ENCODE measurements at regions not wholly inside any gene's neighbourhood (a gene's known extent, or its start where the extent isn't known, plus 50 kb on each side); places are given as distances from the start of the nearest gene placed in this dataset.

DNA sequence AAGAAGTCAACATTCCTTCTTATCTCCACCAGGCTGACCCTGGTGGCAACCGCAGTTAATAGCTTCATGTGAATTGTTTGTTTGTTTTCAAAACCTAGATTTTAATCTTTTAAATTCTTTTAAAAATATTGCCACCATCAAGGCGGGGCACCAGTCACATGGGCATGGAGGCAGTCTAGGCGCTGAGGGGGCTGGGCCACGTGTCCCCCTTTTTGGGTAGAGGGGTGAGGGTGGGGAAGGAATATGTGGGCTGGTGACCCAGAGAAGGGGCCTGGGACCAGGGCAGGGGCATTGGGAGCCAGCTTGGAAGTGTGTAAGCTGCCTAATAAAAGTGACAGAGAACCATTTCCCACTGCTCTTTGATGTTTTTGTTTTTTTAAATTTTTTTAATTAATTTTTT, 147.3 kb downstream of the GADD45G start:
- H2BK15ac ChIP-seq (ENCODE audit: low read length): no peak overlapping the region
- no peak overlapping the region for H3K56ac ChIP-seq (replicated peaks; ENCODE audit: insufficient read length, low read depth, low read length)
- H3K18ac ChIP-seq (ENCODE audit: extremely low read depth, low read length): no peak overlapping the region
- no peak overlapping the region for H2AK5ac ChIP-seq (ENCODE audit: low read depth, low read length)
- no peak overlapping the region for H3K14ac ChIP-seq (ENCODE audit: insufficient read length)
- no peak overlapping the region for H3K9ac ChIP-seq (replicated peaks in 1 of 4; ENCODE audit: extremely low read depth in 1 of 4, low read depth in 3 of 4, low read length in 3 of 4)
- H3K23me2 ChIP-seq (ENCODE audit: low read depth, low read length): no peaks in the 10 kb centered on the region; the same call in 1 of the 2 replicates
- no peak overlapping the region for H3K27ac ChIP-seq (ENCODE audit: low read depth, low read length)
- no peak overlapping the region for H2BK12ac ChIP-seq (ENCODE audit: low read depth, low read length)
- no peak overlapping the region for H3K23ac ChIP-seq (ENCODE audit: insufficient read length)
- no peak overlapping the region for H4K91ac ChIP-seq (replicated peaks; ENCODE audit: insufficient read length, low read length)
- WGBS, 2 experiments (ENCODE audit: extremely low coverage in 1 of 2, insufficient coverage in 1 of 2, insufficient read length in 1 of 2, insufficient replicate concordance in 2 of 2, low coverage in 1 of 2, low lambda C conversion rate in 2 of 2, missing lambda C conversion rate in 1 of 2): 84% methylated on average over 4 of the region's 4 CpGs; no CpG with 5 or more reads in 1 of the 2 experiments
- no peak for TF ChIP-seq HDAC2 (IDR thresholded peaks at IDR 0.05; ENCODE audit: borderline replicate concordance in 1 of 2, low read depth in 2 of 2, low read length in 2 of 2)
- TF ChIP-seq GABPA (IDR thresholded peaks at IDR 0.05; ENCODE audit: borderline replicate concordance, insufficient read depth, low read length): no peak
- no peak for TF ChIP-seq TAF7 (optimal IDR thresholded peaks at IDR 0.05; ENCODE audit: borderline replicate concordance, low read depth, low read length)
- TF ChIP-seq, protein P1, sequence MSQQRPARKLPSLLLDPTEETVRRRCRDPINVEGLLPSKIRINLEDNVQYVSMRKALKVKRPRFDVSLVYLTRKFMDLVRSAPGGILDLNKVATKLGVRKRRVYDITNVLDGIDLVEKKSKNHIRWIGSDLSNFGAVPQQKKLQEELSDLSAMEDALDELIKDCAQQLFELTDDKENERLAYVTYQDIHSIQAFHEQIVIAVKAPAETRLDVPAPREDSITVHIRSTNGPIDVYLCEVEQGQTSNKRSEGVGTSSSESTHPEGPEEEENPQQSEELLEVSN (IDR thresholded peaks at IDR 0.05): no peak
- no peak for TF ChIP-seq SP1 (IDR thresholded peaks at IDR 0.05; ENCODE audit: low read depth, low read length)
- no peak for TF ChIP-seq YY1 (IDR thresholded peaks at IDR 0.05; ENCODE audit: low read depth, low read length)
- no peak for TF ChIP-seq KDM5A (IDR thresholded peaks at IDR 0.05; ENCODE audit: low read length)
- no peak for TF ChIP-seq MAFK (IDR thresholded peaks at IDR 0.05; ENCODE audit: low read depth, low read length)
- TF ChIP-seq BACH1 (IDR thresholded peaks at IDR 0.05; ENCODE audit: low read length): no peak
- no peak for TF ChIP-seq RFX5 (IDR thresholded peaks at IDR 0.05; ENCODE audit: borderline replicate concordance, low read depth, low read length)
- no peak for TF ChIP-seq SAP30 (IDR thresholded peaks at IDR 0.05; ENCODE audit: insufficient read depth, insufficient replicate concordance, low read length)
- CTCF ChIA-PET (ENCODE audit: partially characterized antibody): interaction anchor here (0.8 to 3.9 kb wide), 7 partner anchors 8 to 328 kb away, joined by 3 to 18 read pairs (median 4); no protein-coding TSS in a partner anchor
- no peak overlapping the region for H3K4me3 ChIP-seq (ENCODE audit: extremely low read depth in 1 of 4, insufficient read depth in 2 of 4, low read depth in 3 of 4, low read length in 4 of 4)
- H3K4me1 ChIP-seq (replicated peaks in 1 of 4; ENCODE audit: control insufficient read depth in 3 of 4, insufficient read depth in 4 of 4, low read length in 3 of 4): peaks cover 0 to 11% (median 3%) of the 10 kb centered on the region in 4 experiments; a peak in 4 of 7 replicates
- no peak overlapping the region for H3K4me2 ChIP-seq (ENCODE audit: insufficient read depth in 1 of 2, low read depth in 2 of 2, low read length in 2 of 2)
- H4K8ac ChIP-seq (ENCODE audit: extremely low read depth, insufficient read depth, low read length): no peak overlapping the region
- peaks cover 0 to 2% of the 10 kb centered on the region in 2 experiments; a peak in 1 of 4 replicates for H3K79me2 ChIP-seq (ENCODE audit: control insufficient read depth in 1 of 2, insufficient read depth in 2 of 2, low read length in 2 of 2)
- POLR2A ChIA-PET (ENCODE audit: partially characterized antibody): interaction anchor here (2.3 kb wide), 1 partner anchor 11 kb away, joined by 7 read pairs; no protein-coding TSS in a partner anchor
- H2BK5ac ChIP-seq (ENCODE audit: low read depth, low read length): no peak overlapping the region
- H3K4ac ChIP-seq (replicated peaks; ENCODE audit: insufficient read length, low read depth, low read length): no peak overlapping the region
- no peaks in the 10 kb centered on the region for H3K79me1 ChIP-seq (ENCODE audit: low read depth, low read length)
- no peak overlapping the region for H4K5ac ChIP-seq (ENCODE audit: insufficient read length, low read depth, low read length)
- H2BK20ac ChIP-seq (ENCODE audit: low read length): no peak overlapping the region
- no peaks in the 10 kb centered on the region for H3K9me3 ChIP-seq (ENCODE audit: insufficient read depth in 2 of 2, low read depth in 1 of 2, low read length in 1 of 2)
- FAIRE-seq: no peak
- DNase-seq (ENCODE audit: low read depth in 1 of 2, low spot score in 2 of 2): no peak
- H2BK120ac ChIP-seq (replicated peaks; ENCODE audit: low read depth, low read length): no peak overlapping the region
- no peaks in the 10 kb centered on the region for H3K27me3 ChIP-seq (replicated peaks in 1 of 4; ENCODE audit: control insufficient read depth in 3 of 4, extremely low read depth in 1 of 4, insufficient read depth in 3 of 4, low read length in 3 of 4)
- H4K20me1 ChIP-seq (replicated peaks in 1 of 2; ENCODE audit: control insufficient read depth in 1 of 2, insufficient read depth in 2 of 2, low read length in 2 of 2): peaks cover 0 to 2% of the 10 kb centered on the region in 2 experiments
- H2AFZ ChIP-seq (ENCODE audit: low read length): no peak overlapping the region
- no peaks in the 10 kb centered on the region for H3K36me3 ChIP-seq (ENCODE audit: control insufficient read depth in 2 of 4, insufficient read depth in 4 of 4, low read length in 3 of 4)

All from H1 (cell line).